GM19438 (cell line): ENCODE measurements at regions not wholly inside any gene's neighbourhood (a gene's known extent, or its start where the extent isn't known, plus 50 kb on each side); places are given as distances from the start of the nearest gene placed in this dataset.

ENCODE experiments used
- ATAC-seq: cut with Tn5 transposase; IDR thresholded peaks from one replicate; pipeline ENCODE4 v1.9.1; 2021; ENCODE audit warnings: low read depth; ENCODE audit not compliant: unreplicated experiment

DNA sequence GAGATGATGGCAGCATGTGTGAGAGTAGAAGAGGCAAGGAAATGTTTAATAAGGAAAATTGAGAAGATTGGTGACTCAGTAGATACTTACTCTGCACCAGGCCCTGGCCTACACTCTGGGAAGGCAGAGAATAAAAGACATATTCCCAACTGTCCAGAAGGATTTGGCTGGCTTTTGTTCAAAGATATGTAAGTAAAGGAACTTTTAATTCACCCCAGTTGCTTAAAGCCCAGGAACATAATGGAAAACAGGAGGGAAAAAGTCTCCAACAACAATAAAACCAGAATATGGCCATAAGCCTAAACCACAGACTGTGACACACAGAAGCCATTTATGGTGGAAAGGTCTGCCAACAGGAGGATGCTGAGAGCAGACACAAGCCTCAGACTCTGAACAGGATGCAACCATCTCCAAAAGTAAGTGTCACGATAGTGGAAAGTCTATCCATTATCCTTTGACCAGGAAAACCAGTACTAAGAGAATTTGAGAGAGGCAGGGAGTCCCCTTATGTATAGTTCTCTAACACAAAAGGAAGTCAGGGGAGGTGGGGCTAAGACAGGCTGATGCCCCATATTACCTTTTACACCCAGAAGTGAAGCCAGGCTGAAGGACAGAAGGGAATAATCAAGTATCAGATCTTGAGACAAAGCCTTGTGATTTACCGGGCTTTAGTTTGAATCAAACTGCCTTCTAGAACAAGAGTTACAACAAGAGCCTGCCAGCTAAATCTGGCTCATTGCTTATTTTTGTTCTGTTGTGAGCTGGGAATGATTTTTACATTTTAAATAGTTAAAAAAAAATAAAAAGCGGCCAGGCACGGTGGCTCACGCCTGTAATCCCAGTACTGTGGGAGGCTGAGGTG lies 169.5 kb upstream of the STARD13 start:
- ATAC-seq: no peak

DNA sequence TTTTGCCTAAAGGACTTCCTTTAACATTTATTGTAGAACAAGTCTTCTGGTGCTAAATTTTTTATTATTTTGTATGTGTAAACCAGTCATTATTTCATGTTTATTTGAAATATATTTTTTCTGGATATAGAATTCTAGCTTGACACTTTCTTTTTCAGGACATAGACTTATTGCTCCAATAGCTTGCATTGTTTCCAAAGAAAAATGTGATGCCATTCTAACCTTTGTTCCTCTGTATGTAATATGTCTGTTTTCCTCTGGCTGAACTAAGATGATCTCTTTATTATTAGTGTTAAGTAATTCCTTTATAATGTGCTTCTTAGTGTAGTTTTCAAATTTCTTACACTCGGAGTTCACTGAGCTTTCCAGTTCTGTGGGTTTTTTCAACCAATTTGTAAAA lies 174.1 kb upstream of the STARD13 start:
- no peak for ATAC-seq

DNA sequence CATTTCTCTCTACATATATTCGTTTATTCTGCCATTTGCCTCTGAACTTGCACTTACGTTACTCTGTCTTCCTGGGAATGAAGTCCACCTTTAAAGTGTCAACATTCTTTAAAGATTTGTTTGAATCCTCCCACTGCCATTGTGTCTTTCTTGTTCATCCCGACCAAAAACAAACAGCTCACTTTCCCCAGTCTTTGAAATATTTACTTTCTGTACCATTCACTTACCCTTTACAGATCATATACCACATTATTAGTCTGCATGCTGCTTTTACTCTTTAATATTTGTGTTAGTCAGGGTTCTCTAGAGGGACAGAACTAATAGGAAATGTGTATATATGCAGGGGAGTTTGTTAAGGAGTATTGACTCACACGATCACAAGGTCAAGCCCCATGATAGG lies 176.6 kb upstream of the STARD13 start:
- ATAC-seq: no peak

DNA sequence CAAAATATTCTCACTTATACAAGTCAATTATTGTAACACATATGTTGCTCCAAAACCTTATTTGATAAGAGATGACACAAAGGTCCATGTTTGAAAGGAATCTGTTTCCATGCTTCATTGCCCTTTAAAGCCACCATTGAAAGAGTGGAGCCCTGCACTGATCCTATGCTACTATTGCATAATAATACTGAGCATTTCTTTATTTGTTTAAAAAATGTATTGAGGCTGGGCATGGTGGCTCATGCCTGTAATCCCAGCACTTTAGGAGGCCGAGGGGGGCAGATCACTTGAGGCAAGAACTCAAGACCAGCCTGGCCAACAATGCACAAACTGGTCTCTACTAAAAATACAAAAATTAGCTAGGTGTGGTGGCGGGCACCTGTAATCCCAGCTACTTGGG lies 178.8 kb upstream of the STARD13 start:
- ATAC-seq: no peak

DNA sequence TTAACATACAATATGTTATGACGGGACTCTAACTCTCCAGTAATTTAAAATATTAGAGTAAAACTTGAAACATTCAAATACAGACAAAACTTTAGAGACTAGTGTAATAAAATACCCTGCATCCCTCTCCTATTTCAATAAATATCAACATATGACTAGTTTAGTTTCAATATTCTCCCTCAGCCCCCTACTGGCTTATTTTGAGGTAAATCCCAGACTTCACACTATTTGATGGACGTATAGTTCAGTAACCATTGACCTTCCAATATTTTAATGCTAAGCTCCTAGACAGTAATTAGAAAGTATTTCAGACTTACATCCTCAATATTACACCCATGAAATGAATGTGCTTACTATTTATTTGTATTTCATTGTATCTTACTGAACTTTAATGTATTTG lies 180.7 kb upstream of the STARD13 start:
- ATAC-seq: no peak

DNA sequence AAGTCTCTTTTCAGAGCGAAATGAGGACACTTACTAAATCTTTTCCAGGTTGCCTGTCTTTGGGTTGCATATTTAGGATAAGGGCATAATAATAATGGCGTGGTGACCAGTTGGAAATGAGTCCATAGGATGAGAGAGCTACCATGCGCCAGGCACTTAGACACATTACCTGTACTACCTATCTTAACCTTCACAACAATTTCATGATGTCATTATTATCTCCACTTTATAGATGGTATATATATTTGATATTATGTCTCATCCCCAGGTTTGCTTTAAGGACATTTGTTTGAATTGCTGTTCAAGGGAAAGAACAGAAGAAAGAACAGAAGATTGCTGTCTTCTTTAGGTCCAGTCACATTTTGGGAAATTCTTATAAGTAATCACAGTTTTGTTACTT lies 182.0 kb upstream of the STARD13 start:
- ATAC-seq: no peak

DNA sequence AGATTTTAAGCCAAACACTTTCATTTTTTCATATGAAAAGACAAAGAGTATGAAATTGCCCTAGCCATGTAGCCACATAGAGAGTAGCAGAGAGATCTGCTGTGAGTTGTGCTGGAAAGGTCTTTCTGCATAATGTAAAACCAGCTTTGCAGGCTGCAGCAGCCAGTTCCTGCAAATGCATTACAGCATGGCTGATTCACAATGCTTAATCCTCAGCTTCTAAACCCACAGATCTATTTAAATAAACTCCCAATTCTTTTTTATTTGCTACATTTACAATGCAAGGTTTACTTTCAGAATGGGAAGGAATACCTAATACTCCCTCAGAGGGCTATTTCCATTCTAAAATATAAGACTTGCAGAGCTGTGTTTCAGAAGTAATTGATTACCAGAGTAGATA lies 185.6 kb upstream of the STARD13 start:
- ATAC-seq: no peak

DNA sequence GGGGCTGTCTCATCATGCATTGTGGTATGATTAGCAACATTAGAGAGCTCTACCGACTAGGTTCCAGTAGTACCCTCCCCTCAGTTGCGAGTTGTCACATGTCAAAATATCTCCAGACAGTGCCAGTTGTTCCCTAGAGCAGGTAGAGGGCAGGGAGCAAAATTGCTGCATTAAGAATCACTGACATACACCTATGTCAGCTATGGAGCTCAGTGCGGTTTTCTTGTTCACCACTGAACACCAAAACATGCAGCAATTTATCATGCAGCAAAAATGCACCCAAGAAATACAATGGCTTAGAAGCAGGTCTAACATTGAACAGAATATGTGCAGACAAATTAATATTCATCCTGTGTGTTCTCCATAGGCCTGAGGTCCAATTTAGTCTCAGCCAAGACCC lies 186.9 kb upstream of the STARD13 start:
- no peak for ATAC-seq

DNA sequence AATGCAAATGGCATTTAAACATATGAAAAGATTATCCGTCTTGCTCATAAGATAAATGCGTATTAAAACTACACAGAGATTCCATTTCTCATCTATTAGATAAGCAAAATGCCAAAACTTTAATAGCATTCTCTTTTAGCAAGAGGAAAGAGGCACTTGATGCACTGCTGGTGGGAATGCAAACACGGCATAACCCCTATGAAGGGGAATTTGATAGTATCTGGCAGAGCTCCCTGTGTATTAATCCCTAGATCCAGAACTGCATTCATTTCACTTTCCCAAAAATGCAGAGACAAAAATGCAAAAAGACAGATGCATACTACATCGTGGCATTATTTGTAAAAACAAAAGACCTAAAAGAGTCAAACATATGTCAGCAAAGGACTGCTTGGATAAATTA lies 193.6 kb upstream of the STARD13 start:
- ATAC-seq: no peak

DNA sequence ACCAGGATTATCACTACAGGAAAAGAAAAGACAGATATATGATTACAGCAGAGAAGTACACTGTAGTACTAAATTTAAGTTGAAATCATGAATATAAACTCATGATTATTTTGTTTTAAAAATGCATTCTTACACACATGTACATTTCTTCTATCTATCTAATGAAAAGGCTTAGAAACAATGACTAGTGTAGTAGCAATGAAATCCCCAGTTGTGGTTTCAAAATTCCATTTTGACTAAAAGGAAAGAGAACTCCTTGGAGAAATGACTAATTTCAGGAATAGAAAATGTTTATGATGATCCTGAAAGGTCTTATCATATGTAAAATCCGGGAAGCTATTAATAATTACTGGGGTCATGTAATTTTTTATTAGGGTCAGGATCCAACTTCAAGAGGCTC lies 195.0 kb upstream of the STARD13 start:
- ATAC-seq: no peak

DNA sequence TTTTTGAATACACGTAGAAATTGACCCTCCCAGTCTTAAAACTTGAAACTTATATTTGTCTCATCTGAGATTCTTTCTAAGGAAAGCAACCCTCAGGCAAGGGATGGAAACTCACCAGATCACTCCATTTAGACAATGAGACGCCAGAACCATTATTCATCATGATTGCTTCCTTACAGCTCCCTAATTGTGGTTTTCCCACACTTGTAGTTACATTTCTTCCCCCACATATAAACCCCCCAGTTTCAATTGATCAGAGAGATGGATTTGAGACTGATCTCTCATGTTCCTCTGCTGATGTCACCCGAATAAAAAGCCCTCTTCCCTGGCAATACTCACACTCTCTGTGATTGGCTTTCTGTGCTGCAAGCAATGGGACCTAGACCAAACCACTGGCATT lies 197.9 kb upstream of the STARD13 start:
- no peak for ATAC-seq

DNA sequence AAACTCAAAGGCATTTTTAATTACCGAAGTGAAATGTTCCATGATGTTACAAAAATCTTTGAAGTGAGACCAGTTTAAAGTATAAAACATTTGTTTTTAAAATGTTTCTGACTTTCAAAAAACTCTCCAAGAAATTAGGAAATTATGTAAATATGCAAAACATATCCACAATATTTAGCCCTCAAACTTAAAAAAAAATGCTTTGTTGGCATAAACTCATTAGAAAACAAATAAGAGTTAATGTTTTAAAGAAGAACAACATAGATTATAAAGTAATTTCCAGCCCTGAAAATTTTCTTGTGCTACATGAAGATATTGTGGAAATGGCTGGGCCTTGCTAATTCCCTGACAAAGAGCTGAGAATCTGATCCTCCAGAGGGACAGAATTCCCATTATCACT lies 199.7 kb upstream of the STARD13 start:
- ATAC-seq: no peak

DNA sequence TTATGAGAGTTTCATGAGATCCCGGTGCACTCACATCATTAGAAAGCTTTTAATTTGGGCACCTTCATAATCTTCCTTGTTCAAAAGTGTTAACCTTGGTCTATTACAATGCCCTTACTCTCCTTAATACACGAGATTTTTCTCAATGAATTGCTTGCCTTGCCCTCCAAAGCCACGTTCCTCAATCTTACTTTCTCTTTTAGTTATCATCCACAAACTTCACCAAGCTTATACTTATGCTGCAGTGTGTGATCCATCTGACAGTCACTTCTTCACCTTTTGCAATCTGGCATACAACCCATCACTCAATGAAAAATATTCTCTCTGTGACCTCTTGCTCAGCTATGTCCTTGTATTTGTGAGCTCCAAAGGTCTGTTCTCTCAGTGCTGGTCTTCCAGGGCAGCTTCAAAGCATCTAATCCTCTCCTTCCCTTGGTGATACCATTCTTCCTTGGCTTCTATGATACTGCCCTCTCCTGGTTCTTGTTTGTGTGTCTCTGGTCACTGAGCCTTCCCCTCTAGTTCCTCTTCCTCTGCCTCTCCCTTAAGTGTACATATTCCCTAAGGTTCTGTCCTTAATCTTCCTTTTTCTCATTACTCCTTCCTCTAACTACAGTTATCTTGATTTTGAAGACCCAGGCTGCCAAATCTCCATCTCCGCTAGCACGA lies 202.2 kb upstream of the STARD13 start:
- ATAC-seq: no peak

DNA sequence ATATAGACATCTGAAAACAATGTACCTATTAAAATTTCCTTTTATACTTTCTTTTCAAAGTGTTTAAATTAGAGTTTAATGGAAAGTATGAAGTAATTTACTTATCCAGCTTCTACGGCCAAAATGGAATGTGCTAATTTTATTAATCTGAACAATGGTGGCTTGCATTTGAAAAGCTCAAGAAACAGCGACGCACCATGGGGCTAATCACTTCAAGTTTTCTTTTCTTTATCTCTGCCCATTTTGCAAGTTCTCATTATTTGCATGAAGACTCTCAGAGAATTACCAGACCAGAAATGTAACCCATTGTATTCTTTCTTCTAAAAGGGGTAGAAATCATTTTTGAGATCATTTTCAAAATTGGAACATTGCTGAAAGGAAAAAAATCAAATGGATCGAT lies 204.0 kb upstream of the STARD13 start:
- no peak for ATAC-seq

DNA sequence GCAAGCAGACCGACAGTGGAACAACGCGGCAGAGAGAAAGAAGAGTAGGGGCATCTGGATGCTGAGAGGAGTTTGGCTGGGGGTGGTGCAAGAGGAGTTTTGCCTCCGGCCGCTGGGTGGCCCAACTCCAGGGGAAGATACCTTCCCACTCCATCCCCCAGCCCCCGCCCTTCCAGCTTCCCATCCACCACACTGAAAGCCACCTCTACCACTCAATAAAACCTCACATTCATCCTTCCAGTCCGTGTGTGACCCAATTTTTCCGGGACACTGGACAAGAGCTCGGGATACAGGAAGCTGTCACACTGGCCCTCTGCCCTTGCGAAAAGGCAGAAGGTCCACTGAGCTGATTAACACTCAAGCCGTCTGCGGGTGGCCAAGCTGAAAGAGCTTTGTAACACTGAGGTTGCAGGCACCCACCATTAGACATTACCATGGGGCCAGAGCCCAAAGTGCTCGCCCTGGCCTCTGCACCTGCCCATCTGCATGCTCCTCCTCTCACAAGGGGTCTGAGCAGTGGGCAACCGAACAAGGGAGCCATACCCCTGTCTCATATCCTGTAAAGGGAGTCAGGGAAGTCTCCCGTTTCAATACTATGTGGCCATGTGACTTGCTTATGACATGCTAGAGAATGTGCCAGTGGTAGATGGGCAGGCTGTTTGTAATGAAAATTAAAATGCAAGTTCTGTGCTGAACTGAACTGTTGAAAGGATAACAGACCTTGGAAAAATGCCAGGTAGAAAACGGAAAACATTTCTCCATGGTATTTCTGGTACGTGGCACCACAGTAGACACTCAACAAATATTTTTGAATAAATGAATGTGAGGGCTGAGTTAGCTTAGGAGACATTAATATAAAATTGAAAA lies 205.1 kb upstream of the STARD13 start:
- ATAC-seq: no peak

DNA sequence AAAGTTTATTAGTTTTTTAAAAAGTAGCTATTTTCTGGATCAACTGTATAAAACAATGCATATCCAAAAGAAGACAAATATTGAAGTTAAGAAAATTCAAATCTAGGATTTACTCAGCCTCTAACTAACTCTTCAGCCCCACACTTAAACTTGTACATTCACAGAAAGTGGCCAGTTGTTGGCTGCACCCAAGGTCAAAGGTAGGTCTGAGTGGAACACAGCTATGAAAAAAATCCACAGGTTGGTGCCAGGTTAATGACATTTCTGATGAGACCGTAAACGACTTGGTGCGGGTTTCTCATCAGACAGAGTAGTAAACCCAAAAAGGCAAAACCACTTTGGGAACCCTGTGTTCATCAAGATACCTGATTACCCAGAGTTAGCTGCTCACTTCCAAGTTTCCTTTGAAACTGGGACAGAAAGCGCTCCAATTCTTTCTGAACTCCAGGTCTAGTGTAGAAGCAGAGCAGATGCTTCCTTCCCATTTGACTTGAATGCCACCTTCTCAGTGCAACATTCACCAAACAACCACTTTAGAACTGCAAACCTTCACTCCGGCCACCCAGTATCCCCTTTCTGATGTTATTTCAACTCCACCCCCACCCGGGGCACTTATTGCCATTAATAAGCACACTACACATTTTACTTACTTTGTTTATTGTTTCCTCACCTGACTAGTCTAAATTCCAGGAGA lies 208.3 kb upstream of the STARD13 start:
- no peak for ATAC-seq

DNA sequence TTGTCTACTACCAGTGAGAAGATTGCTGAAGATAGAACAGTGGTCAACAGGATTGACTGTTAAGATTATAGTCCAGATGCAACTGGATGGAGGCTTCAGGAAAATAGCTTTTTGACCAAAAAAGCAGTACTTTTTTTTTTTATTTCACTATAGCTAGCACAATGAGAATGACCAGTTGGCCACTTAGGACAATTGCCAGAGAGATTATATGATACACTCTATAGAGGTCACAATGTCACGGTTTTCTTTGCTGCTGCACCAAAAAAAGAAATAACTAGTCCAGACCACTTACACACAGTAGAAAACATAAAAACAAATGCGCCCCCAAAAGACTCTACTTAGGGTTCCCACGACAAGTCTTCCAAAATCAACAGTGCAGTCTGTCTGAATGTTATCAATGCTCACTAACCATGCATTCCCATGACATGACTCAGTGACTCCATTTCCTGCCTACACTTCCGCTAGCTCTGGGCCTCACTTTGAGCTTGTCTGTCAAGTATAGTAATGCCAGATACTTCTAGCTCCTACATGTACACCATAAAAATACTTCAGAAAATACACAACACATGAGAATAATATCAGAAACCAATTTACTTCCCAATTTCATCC lies 209.1 kb upstream of the STARD13 start:
- no peak for ATAC-seq

DNA sequence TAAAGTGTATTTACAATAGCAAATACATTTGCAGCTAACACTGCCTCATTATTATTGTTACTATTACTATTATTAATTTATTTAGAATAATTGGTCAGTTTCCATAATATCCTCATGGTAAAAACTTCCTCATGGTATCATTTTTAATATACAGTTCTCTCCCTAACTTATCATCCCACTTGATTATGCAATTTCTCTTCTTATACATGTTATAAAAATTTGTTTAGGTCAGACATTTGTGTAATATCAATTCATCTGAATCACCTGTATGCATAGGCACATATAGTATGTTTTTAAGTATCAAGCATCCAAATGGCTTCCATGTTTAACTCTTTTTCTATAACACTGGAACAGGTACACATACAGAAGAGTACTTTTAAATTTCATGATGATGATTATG lies 210.8 kb upstream of the STARD13 start:
- ATAC-seq: no peak

DNA sequence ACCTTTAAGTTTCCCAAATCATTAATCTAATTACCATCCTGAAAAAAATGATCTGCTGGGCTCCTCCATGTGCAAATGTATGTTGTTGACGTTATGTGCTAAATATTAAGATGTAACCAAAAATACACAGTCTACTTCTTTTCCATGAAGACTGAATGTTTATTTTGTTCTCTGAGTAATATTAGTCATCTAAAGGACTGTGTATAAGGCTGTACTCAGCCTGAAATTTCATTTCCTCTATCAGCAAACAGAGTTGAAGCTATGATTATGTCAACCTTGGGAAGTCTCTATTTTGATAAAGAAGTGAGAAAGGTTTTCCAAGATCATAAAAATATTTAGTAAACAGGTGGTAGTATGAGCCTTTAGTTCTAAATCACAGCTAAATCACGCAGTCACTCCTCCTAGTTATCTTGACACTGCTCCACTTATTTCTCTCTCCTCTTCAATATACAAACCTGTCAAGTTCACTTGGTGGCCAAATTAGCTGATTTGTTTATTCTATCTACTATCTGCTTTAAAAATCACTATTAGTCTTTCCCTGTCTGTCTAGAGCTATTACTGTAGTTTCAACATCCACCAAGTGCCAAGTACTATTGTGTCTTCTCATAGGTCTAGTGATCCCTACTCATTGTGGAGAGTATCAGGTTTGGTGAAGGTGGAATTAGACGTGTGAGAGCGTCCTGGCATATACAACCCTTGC lies 211.7 kb upstream of the STARD13 start:
- ATAC-seq: no peak

DNA sequence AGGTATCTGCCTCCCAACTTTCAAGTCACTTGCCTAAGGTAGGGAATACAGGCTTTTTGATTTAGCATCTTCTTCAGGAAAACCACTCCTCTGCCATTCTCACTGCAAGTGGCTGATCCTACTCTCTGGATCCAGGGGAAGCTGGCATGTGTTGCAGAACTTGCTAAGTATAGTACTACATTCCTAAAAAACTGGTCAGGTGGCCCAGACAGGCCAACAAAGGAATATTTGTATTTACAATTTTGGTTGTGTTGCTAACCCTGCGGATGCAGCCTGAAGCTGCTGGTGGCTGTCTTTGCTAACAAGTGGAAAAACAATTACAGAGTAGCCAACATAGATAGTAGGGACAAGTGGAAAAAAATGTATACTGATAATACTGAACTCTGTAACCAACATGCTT lies 222.5 kb upstream of the STARD13 start:
- ATAC-seq: no peak
